Progenitor cell of endocrine pancreas (in vitro differentiated cells): ENCODE measurements at regions not wholly inside any gene's neighbourhood (a gene's known extent, or its start where the extent isn't known, plus 50 kb on each side); places are given as distances from the start of the nearest gene placed in this dataset.

Source experiments
- DNase-seq: peaks from one replicate; pipeline ENCODE4 v3.0.0; 2021; ENCODE audit warnings: low spot score; ENCODE audit not compliant: unreplicated experiment
- H3K27ac Mint-ChIP-seq: 2 replicates; pipeline ENCODE4 v1.8.0; 2021; ENCODE audit warnings: mild to moderate bottlenecking, moderate library complexity, mixed read lengths
- H3K27me3 Mint-ChIP-seq: 2 replicates; pipeline ENCODE4 v1.8.0; 2021; ENCODE audit warnings: mixed read lengths
- H3K36me3 Mint-ChIP-seq: 2 replicates; pipeline ENCODE4 v1.8.0; 2022; ENCODE audit warnings: mixed read lengths; ENCODE audit not compliant: insufficient read depth
- H3K4me1 Mint-ChIP-seq: 2 replicates; pipeline ENCODE4 v1.8.0; 2021; ENCODE audit warnings: low read depth, mixed read lengths
- H3K4me3 Mint-ChIP-seq: 2 replicates; pipeline ENCODE4 v1.8.0; 2021; ENCODE audit warnings: low read depth, mild to moderate bottlenecking, moderate library complexity, mixed read lengths
- H3K9me3 Mint-ChIP-seq: 2 replicates; pipeline ENCODE4 v1.8.0; 2021; ENCODE audit warnings: low read depth, mixed read lengths
- CTCF ChIP-seq: fragments of 200-600 bp; sonication (generic); IDR thresholded peaks from one replicate; pipeline ENCODE4 v1.5.0; 2021; ENCODE audit warnings: antibody characterized with exemption, mild to moderate bottlenecking; ENCODE audit not compliant: unreplicated experiment

DNA sequence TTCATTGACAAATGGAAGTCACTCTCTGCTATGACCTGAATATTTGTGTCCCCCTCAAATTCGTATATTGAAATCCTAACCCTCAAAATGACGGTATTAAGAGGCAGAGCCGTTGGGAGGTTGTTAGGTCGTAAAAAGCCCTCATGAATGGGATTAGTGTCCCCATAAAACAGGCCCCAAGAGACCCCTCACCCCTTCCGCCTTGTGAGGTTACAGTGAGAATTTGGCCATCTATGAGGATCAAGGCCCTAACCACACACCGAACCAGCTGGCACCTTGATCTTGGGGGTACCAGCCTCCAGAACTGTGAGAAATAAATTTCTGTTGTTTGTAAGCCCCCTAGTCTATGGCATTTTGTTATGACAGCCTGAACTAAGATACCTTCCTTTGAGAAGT lies 52.5 kb upstream of the SLC22A16 start:
- no peak overlapping the region for H3K27ac Mint-ChIP-seq
- no peaks in the 10 kb centered on the region for H3K9me3 Mint-ChIP-seq
- no peak for DNase-seq
- H3K4me3 Mint-ChIP-seq = no peak overlapping the region
- no peak for TF ChIP-seq CTCF
- H3K27me3 Mint-ChIP-seq = peaks cover 3% of the 10 kb centered on the region
- no peaks in the 10 kb centered on the region for H3K36me3 Mint-ChIP-seq
- peaks cover 4% of the 10 kb centered on the region for H3K4me1 Mint-ChIP-seq

- Mint-ChIP-seq H3K9me3 (no peaks in the 10 kb centered on the region), H3K27ac (no peak overlapping the region), H3K36me3 (no peaks in the 10 kb centered on the region), H3K27me3 (peaks cover 3% of the 10 kb centered on the region), H3K4me3 (no peak overlapping the region), H3K4me1 (peaks cover 4% of the 10 kb centered on the region)
- peak; percentile 89 for TF ChIP-seq CTCF
- peak; percentile 28 for DNase-seq
These were observed 51.9 kb upstream of the SLC22A16 start for GRCh38 chr6:110528101-110528929.

DNA sequence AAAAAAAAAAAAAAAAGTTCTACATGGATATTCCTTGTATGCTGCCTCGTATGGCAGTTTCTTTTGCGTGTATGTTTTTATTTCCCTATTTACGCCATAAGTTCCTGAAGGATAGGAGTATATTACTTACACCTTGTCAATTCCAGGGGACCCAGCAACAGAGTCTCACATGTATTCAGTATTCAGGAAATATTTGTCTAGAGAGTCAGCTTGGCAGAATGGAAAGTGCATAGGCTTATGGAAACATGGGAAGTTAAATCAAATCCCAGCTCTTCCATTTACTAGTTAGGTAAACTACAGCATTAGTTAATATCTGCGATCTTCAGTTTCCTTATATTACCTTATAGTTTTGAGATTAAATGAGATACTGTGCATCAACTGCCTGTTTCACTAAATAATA lies 51.1 kb upstream of the SLC22A16 start:
- Mint-ChIP-seq H3K4me1 (peaks cover 4% of the 10 kb centered on the region), H3K4me3 (no peak overlapping the region), H3K36me3 (no peaks in the 10 kb centered on the region), H3K27ac (no peak overlapping the region), H3K27me3 (peaks cover 3% of the 10 kb centered on the region), H3K9me3 (no peaks in the 10 kb centered on the region)
- no peak for DNase-seq
- no peak for TF ChIP-seq CTCF

DNA sequence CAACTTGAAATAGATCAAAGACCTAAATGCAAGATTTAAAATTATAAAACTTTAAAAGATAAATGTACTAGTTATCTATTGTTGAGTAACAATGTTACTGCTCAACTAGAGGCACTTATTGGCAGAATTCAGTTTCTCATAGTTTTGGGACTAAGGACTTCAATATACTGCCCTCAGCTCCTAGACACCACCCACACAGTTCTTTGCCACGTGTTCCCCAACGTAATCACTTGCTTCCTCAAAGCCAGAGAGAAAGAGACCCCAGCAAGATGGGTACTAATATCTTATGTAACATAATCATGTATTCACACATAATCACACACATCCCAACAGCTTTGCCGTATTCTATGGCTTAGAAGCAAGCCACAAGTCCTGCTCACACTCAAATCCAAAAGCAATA lies 50.3 kb upstream of the SLC22A16 start:
- H3K36me3 Mint-ChIP-seq = no peaks in the 10 kb centered on the region
- DNase-seq = no peak
- peaks cover 2% of the 10 kb centered on the region for H3K4me1 Mint-ChIP-seq
- no peak overlapping the region for H3K4me3 Mint-ChIP-seq
- TF ChIP-seq CTCF = no peak
- H3K27ac Mint-ChIP-seq = no peak overlapping the region
- no peaks in the 10 kb centered on the region for H3K9me3 Mint-ChIP-seq
- H3K27me3 Mint-ChIP-seq = peaks cover 3% of the 10 kb centered on the region
